ENCODE measurements at regions not wholly inside any gene's neighbourhood (a gene's known extent, or its start where the extent isn't known, plus 50 kb on each side); places are given as distances from the start of the nearest gene placed in this dataset.

- no peak for DNase-seq (ENCODE audit: low read depth in 2 of 2)
These were observed 136.1 kb downstream of the PAPOLA start for GRCh38 chr14:96638041-96638855.

- DNase-seq (ENCODE audit: low read depth in 2 of 2) = no peak
These were observed 137.4 kb downstream of the PAPOLA start for GRCh38 chr14:96639550-96639949.

GRCh38 chr14:96648506-96649326 lies 146.5 kb downstream of the PAPOLA start:
- no peak for DNase-seq (ENCODE audit: low read depth in 2 of 2)

DNA sequence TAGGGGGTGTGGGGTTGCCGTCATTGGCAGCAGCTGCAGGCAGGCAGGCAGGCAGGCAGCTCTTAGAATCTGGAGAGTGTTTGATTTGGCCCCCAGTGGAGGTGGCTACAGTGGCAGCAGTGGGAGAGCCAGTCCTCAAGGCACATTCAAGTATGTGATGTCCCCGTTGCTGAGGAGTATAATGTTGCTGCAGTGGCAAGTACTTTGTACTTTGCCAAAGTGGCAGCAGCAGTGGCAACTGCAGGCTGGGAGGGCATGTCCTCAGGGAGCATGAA lies 147.1 kb downstream of the PAPOLA start:
- DNase-seq (ENCODE audit: low read depth in 2 of 2) = no peak

- DNase-seq (ENCODE audit: low read depth in 2 of 2) = no peak
These were observed 143.6 kb upstream of the VRK1 start for GRCh38 chr14:96653597-96653996.

GRCh38 chr14:96658611-96659010 lies 138.6 kb upstream of the VRK1 start:
- no peak for DNase-seq (ENCODE audit: low read depth in 2 of 2)

DNA sequence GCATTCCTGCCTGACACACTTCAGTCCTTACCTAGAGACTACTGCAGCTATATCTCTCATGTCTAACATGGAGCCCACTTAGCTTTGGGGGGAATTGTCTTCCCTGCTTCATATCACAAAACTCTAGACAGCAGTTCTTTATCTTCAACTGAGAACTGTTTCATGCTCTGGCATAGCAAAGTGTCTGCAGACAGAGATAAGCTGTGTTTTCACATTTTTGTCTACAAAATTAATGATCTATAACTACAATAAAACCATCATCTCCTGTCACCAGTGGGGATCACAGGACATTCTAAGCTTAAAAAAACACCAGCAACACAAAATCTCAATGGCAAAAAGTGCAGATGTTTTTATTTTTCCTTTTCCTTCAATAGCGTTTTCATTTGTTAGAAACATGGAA lies 137.1 kb upstream of the VRK1 start:
- DNase-seq (ENCODE audit: low read depth in 2 of 2) = no peak

- no peak for DNase-seq (ENCODE audit: low read depth in 2 of 2)
These were observed 136.5 kb upstream of the VRK1 start for GRCh38 chr14:96660667-96661066.

- DNase-seq (ENCODE audit: low read depth in 2 of 2) = no peak
These were observed 135.8 kb upstream of the VRK1 start for GRCh38 chr14:96661244-96661969.

DNA sequence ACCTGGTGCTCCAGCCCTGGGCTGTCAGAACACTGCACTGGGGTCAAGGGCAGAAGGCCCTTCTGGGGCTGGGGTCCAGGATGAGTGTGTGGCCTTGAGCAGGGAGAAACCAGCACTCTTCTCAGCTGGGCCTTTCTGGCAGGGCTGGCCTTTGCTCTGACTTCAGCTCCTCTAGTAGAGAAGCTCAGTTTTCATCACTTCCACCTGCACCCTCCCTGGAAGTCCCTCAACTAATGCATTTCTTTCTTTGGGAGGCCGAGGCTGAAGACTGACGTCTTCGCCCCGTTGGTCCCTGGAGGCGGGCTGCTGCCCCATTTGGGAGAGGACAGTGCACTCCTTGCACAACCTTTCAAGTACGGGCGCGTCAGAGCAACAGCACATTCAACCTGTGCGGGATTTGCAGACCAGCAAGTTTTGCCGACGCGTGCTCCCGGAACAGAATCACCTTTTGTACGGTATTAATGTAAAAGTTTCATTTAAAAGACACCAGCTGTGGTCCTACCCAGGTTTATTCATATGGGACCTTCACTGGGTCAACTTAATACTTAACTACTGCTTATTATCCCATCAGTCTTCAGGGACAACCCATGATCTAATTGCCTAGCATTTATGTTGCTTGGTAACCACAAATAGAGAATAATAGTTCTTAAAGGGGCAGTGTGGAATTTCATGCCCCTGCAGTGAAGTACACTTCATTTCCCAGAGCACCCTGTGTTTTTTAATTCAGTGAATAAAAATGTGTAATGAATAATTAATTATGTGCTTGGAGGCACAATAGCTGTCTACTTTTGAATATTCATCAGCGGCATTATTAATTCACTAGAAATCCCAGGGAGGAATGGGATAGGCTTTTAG lies 134.8 kb upstream of the VRK1 start:
- DNase-seq (ENCODE audit: low read depth in 2 of 2) = no peak

DNA sequence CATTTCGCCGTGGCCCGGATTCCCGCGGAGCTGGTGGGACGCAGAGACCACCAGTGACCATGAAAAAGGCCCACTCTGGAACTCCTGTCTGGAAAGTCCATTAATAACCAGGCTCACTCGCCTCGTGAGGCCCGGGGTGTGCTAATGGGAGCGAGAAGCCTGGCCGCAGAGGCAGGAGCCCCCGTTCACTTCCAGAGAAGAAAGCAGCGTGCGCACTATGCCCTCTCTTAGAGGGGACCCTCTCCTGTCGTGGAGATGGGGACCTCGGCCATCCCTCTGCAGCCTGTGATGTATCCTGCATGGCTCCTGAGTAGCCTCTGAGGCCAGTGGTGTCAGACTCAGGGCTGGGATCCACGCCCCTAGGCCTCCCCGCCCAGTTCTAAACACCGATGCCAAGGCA lies 134.1 kb upstream of the VRK1 start:
- no peak for DNase-seq (ENCODE audit: low read depth in 2 of 2)

DNA sequence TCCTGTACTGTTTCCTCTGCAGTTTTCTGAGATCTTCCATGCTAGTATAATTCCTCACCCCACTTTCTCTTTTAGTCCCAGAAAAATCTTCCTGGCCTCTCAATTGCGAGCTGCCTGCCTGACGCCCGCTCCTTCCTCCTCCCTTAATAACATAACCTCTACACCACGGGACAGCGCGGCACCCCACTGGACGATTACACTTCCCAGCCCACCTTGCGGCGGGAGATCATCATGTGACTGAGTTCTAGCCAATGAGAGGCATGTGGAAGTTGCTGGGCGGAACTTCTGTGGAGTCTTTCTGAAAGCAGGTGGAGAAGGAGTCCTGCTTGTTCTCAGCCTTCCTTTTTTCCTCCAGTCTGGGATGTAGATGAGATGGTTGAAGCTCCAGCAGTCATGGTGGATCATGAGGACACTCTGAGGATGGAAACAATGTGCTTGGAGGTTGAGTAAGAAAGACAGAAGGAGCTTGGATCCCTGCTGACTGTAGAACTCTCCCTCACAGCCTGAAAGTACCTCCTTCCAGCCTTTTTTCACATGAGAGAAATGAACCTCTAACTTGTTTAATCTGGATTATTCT lies 133.6 kb upstream of the VRK1 start:
- DNase-seq (ENCODE audit: low read depth in 2 of 2) = no peak

GRCh38 chr14:96666088-96666487 lies 131.1 kb upstream of the VRK1 start:
- no peak for DNase-seq (ENCODE audit: low read depth in 2 of 2)

- DNase-seq (ENCODE audit: low read depth in 2 of 2) = no peak
These were observed 126.8 kb upstream of the VRK1 start for GRCh38 chr14:96670391-96670790.

- no peak for DNase-seq (ENCODE audit: low read depth in 2 of 2)
These were observed 126.0 kb upstream of the VRK1 start for GRCh38 chr14:96671218-96671617.

- DNase-seq (ENCODE audit: low read depth in 2 of 2) = no peak
These were observed 123.5 kb upstream of the VRK1 start for GRCh38 chr14:96673706-96674105.

DNA sequence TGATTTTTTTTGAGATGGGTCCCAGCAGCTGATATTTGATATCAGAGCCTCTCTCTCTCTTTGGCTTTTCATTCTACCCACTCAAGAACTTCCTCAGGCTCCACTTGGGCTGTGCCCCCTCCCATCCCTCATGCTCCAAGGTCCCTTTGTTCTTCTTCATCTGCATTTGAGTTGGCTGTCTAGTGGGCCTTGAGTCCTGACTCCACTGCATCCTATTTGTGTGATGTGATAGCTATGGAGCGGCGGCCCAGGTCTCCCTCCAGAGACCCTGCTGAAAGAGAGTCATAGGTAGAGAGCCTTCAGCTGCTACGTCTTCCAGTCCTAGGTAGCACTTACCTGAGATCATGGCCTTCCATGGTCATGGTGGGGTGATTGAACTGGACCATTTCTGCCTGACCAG lies 123.1 kb upstream of the VRK1 start:
- DNase-seq (ENCODE audit: low read depth in 2 of 2) = no peak

DNA sequence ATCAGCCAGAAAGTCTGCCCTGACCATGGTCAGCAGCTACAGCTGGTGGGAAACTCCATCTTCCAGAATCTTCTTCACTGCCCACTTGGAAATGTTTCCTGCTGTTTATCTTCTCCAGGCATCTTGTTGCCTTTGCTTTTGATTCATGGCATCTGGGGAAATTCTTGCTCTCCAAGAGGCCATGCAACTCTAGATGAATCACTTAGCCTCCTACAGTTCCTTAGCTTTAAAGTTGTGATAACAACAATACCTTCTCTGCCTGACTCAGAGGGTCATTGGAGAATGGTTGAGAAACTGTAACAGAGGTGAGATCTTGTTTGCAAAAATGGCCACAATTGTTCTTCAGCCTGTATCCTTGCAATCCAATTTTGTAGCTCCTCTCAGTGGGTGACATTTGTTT lies 121.0 kb upstream of the VRK1 start:
- no peak for DNase-seq (ENCODE audit: low read depth in 2 of 2)

GRCh38 chr14:96681829-96682228 lies 115.4 kb upstream of the VRK1 start:
- DNase-seq (ENCODE audit: low read depth in 2 of 2) = no peak

DNA sequence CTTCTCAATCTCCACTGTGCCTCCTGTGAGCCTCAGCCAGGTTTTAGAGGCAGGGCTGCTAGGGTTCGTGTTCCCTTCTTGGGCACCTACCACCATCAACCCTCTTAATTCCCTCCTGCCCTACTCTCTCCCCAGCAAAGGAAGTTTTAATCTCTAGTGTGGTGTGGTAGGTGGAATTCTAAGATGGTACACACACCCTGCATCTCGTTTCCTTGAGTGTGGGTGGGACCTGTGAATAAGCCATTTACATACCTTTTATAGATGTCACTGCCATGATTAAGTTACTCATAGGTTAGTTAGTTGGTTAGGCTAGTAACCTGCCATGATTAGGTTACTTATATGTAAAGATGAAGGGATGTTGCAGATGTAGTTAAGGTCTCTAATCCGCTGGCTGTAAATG lies 114.8 kb upstream of the VRK1 start:
- DNase-seq (ENCODE audit: low read depth in 2 of 2) = no peak

GRCh38 chr14:96683562-96684289 lies 113.5 kb upstream of the VRK1 start:
- DNase-seq (ENCODE audit: low read depth in 2 of 2) = no peak
